ENCODE measurements at regions not wholly inside any gene's neighbourhood (a gene's known extent, or its start where the extent isn't known, plus 50 kb on each side); places are given as distances from the start of the nearest gene placed in this dataset.

DNA sequence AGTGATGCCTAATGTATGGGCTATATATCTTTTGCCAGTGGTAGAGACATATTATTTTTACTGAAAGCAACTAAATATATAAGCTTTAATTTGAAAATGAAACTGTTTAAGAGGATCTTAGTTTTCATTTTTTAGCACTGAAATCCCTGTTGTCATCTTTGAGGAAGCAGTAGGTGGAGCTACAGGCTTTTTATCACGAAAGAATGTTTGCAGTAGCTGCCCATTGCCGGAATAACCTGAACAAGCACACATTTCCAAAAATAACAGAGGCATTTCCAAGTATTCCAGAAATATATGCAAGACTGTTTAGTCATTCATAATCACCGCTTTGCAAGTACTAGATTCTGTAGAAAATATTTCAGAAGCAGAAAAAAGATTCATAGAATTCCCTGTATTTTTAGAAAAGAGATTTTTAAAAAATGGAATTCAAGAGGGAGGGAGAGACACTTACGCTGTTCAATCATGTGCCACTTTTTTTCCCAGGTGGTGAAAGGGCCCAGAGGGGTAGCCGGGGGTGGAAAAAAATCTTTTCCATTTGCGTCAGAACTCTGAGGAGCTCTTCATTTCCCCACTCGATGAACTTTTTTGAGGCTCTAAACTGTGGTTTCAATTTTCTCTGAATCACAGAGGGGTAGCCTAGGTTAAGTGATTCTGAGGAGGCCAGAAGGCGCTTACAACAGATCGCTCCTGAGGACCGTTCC is 142.5 kb upstream of the FERMT1 start:
- Histone ChIP-seq H3K27ac (ENCODE audit: low read depth, low read length) (no peak overlapping the region), H3K9me3 (ENCODE audit: control insufficient read depth, insufficient read depth, low read length) (no peaks in the 10 kb centered on the region), H3K36me3 (ENCODE audit: control insufficient read depth, insufficient read depth, low read length) (no peaks in the 10 kb centered on the region), H3K4me3 (ENCODE audit: low read depth, low read length) (no peak overlapping the region), H3K4me1 (ENCODE audit: control insufficient read depth, insufficient read depth, low read length) (no peaks in the 10 kb centered on the region), H3K27me3 (ENCODE audit: control insufficient read depth, insufficient read depth, low read length) (no peaks in the 10 kb centered on the region)
- WGBS (ENCODE audit: insufficient coverage) = 71% methylated on average over 2 of the region's 10 CpGs
- peak; percentile 15 to 85 (median 26) for DNase-seq (ENCODE audit: low read depth in 4 of 6, low spot score in 6 of 6)

DNA sequence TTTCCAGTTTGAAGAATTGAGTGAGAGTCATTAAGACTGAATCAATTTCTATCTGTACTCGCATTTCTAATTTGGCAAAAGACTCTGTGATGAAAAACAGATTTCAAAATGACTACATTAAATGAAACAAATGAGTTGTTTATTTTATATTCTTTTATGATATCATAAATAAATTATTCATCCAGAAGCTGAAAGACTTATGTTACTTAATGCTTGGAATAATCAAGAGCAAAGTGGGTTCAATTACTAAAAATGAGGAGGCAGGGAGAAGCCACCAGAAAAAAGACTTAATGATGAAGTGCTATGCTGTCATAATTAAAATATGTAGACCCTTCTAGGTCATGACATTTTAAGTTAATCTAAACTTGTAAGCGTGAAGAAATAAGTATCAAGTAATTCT is 130.6 kb upstream of the FERMT1 start:
- Histone ChIP-seq H3K36me3 (ENCODE audit: control insufficient read depth, insufficient read depth, low read length) (no peaks in the 10 kb centered on the region), H3K9me3 (ENCODE audit: control insufficient read depth, insufficient read depth, low read length) (no peaks in the 10 kb centered on the region), H3K4me1 (ENCODE audit: control insufficient read depth, insufficient read depth, low read length) (no peaks in the 10 kb centered on the region), H3K27ac (ENCODE audit: low read depth, low read length) (no peak overlapping the region), H3K4me3 (ENCODE audit: low read depth, low read length) (no peak overlapping the region), H3K27me3 (ENCODE audit: control insufficient read depth, insufficient read depth, low read length) (no peaks in the 10 kb centered on the region)
- peak in 1 of 6 donors; percentile 64 for DNase-seq (ENCODE audit: low read depth in 4 of 6, low spot score in 6 of 6)
- no CpG with 5 or more reads among the region's 2 CpGs for WGBS (ENCODE audit: insufficient coverage)

DNA sequence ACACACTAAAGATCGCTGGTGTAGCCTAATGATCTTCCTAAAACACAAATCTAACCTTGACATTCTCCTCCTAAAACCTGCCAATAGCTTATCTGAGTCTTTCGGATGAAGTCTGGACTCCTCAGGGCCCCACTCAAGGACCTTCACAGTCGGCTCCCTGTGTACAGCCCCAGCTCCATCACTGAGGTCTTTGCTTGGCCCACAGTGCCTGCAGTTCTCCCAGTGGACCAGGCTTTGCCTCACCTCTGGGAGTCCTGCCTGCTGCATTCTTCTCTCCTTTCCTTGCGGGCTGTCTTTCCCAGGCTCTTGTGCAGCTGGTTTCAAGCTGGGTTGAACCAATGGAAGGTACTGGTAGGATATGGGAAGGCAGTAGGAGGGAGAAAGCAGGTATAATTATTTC is 122.6 kb upstream of the FERMT1 start:
- DNase-seq (ENCODE audit: low read depth in 4 of 6, low spot score in 6 of 6) = no peak
- no peaks in the 10 kb centered on the region for H3K36me3 ChIP-seq (ENCODE audit: control insufficient read depth, insufficient read depth, low read length)
- H3K4me1 ChIP-seq (ENCODE audit: control insufficient read depth, insufficient read depth, low read length) = no peaks in the 10 kb centered on the region
- H3K27me3 ChIP-seq (ENCODE audit: control insufficient read depth, insufficient read depth, low read length) = no peaks in the 10 kb centered on the region
- H3K27ac ChIP-seq (ENCODE audit: low read depth, low read length) = no peak overlapping the region
- no peaks in the 10 kb centered on the region for H3K9me3 ChIP-seq (ENCODE audit: control insufficient read depth, insufficient read depth, low read length)
- 90% methylated on average over 3 of the region's 4 CpGs for WGBS (ENCODE audit: insufficient coverage)
- no peak overlapping the region for H3K4me3 ChIP-seq (ENCODE audit: low read depth, low read length)

DNA sequence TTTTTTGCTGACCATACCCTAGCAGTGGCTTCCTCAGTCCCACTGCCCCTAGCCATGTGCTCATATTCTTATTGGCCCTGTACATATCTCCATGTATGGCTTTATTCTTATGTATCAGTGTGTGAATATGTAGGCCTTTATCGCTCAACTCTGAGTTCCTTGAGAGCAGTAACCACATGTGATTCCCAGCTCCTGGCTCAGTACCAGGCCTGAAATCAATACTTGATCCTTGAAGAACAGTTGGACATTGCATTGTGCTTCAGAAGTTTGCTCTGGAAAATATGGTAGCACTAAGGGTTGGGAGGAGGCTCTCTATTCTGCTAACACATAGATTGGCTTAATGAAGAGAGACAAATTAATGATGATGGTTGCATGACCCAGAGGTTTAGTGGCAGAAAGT is 118.8 kb upstream of the FERMT1 start:
- Histone ChIP-seq H3K4me1 (ENCODE audit: control insufficient read depth, insufficient read depth, low read length) (no peaks in the 10 kb centered on the region), H3K27ac (ENCODE audit: low read depth, low read length) (no peak overlapping the region), H3K36me3 (ENCODE audit: control insufficient read depth, insufficient read depth, low read length) (no peaks in the 10 kb centered on the region), H3K9me3 (ENCODE audit: control insufficient read depth, insufficient read depth, low read length) (no peaks in the 10 kb centered on the region), H3K27me3 (ENCODE audit: control insufficient read depth, insufficient read depth, low read length) (no peaks in the 10 kb centered on the region), H3K4me3 (ENCODE audit: low read depth, low read length) (no peak overlapping the region)
- no CpG with 5 or more reads among the region's 1 CpG for WGBS (ENCODE audit: insufficient coverage)
- DNase-seq (ENCODE audit: low read depth in 4 of 6, low spot score in 6 of 6) = no peak

DNA sequence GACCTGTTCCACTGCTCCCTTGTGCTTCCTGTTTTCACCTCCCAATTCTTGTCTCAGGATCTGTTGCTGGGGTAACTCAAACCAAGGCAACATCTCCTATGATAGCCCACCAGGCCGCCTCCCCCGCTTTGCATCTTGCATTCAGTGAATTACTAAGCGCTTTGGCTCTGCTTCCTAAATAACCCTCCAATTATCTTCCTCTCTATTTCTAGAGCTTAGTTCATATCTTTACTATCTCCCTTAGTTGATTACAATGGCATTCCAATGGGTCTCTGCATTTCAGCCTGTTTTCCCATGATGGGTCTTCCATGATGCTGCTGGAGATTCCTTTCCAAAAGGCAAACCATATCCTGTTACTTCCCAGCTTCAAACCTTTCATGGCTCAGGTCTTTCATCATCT is 117.2 kb upstream of the FERMT1 start:
- 96% methylated on average over 3 of the region's 3 CpGs for WGBS (ENCODE audit: insufficient coverage)
- Histone ChIP-seq H3K9me3 (ENCODE audit: control insufficient read depth, insufficient read depth, low read length) (no peaks in the 10 kb centered on the region), H3K36me3 (ENCODE audit: control insufficient read depth, insufficient read depth, low read length) (no peaks in the 10 kb centered on the region), H3K27me3 (ENCODE audit: control insufficient read depth, insufficient read depth, low read length) (no peaks in the 10 kb centered on the region), H3K4me3 (ENCODE audit: low read depth, low read length) (no peak overlapping the region), H3K27ac (ENCODE audit: low read depth, low read length) (no peak overlapping the region), H3K4me1 (ENCODE audit: control insufficient read depth, insufficient read depth, low read length) (no peaks in the 10 kb centered on the region)
- no peak for DNase-seq (ENCODE audit: low read depth in 4 of 6, low spot score in 6 of 6)

DNA sequence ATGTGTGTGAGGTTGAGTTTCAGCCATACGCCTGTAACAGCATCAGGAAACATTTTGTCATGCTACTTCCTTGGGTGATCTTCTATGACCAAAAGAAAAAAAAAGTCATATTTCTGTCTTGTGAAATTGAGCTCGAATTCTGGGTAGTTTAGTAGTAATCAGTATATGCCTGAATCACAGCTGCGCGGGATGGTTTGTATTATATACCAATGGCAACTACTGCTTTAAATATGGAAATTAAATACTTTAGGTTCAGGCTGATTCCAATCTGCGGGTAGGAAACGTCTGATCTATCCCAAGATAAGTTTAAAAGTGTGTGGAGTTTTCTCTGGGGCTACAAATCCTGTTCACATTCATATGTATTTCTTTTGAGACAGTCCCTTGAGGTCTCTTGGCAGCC is 115.6 kb upstream of the FERMT1 start:
- Histone ChIP-seq H3K9me3 (ENCODE audit: control insufficient read depth, insufficient read depth, low read length) (no peaks in the 10 kb centered on the region), H3K36me3 (ENCODE audit: control insufficient read depth, insufficient read depth, low read length) (no peaks in the 10 kb centered on the region), H3K27me3 (ENCODE audit: control insufficient read depth, insufficient read depth, low read length) (no peaks in the 10 kb centered on the region), H3K27ac (ENCODE audit: low read depth, low read length) (no peak overlapping the region), H3K4me3 (ENCODE audit: low read depth, low read length) (no peak overlapping the region), H3K4me1 (ENCODE audit: control insufficient read depth, insufficient read depth, low read length) (no peaks in the 10 kb centered on the region)
- DNase-seq (ENCODE audit: low read depth in 4 of 6, low spot score in 6 of 6) = no peak
- WGBS (ENCODE audit: insufficient coverage) = no CpG with 5 or more reads among the region's 6 CpGs

DNA sequence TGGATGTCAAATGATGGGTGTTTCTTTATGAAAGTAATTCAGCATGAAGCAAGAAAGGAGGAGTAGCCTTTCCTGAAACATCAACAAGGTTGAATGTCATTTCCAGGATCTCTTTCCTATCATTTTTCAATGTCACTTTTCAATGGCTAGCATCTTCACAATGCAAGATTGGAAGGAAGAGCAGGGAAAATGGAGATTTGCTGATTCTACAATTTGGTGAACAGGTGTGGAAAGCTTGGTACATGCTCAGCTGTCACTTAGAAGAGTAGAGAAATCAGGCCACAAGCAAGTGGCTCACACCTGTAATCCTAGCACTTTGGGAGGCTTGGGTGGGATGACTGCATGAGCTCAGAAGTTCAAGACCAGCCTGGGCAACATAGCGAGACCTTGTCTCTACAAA is 112.7 kb upstream of the FERMT1 start:
- Histone ChIP-seq H3K9me3 (ENCODE audit: control insufficient read depth, insufficient read depth, low read length) (no peaks in the 10 kb centered on the region), H3K36me3 (ENCODE audit: control insufficient read depth, insufficient read depth, low read length) (no peaks in the 10 kb centered on the region), H3K4me3 (ENCODE audit: low read depth, low read length) (no peak overlapping the region), H3K27me3 (ENCODE audit: control insufficient read depth, insufficient read depth, low read length) (no peaks in the 10 kb centered on the region), H3K4me1 (ENCODE audit: control insufficient read depth, insufficient read depth, low read length) (no peaks in the 10 kb centered on the region), H3K27ac (ENCODE audit: low read depth, low read length) (no peak overlapping the region)
- no peak for DNase-seq (ENCODE audit: low read depth in 4 of 6, low spot score in 6 of 6)
- WGBS (ENCODE audit: insufficient coverage) = no CpG with 5 or more reads among the region's 1 CpG

DNA sequence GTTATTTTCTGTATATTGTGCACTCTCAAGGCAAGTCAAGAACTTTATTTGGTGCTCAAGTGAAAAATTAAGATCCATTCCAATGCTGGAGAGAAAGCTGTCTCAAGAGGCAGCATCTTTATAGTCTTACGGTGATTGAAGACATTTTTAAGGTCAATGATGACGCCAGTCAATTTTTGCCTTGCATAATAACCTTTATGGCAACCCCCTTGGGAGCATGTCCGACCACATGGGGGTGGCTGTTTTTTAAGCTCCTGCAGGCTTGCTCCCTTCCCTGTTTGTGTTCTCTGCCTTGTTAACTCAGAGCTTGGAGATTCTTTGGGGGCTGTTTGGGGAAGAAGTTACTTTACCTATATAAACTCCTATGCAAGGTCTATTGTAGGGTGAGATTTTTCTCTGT is 109.6 kb upstream of the FERMT1 start:
- Histone ChIP-seq H3K9me3 (ENCODE audit: control insufficient read depth, insufficient read depth, low read length) (no peaks in the 10 kb centered on the region), H3K4me1 (ENCODE audit: control insufficient read depth, insufficient read depth, low read length) (no peaks in the 10 kb centered on the region), H3K27me3 (ENCODE audit: control insufficient read depth, insufficient read depth, low read length) (no peaks in the 10 kb centered on the region), H3K27ac (ENCODE audit: low read depth, low read length) (no peak overlapping the region), H3K4me3 (ENCODE audit: low read depth, low read length) (no peak overlapping the region), H3K36me3 (ENCODE audit: control insufficient read depth, insufficient read depth, low read length) (no peaks in the 10 kb centered on the region)
- no peak for DNase-seq (ENCODE audit: low read depth in 4 of 6, low spot score in 6 of 6)
- 88% methylated on average over 2 of the region's 3 CpGs for WGBS (ENCODE audit: insufficient coverage)

DNA sequence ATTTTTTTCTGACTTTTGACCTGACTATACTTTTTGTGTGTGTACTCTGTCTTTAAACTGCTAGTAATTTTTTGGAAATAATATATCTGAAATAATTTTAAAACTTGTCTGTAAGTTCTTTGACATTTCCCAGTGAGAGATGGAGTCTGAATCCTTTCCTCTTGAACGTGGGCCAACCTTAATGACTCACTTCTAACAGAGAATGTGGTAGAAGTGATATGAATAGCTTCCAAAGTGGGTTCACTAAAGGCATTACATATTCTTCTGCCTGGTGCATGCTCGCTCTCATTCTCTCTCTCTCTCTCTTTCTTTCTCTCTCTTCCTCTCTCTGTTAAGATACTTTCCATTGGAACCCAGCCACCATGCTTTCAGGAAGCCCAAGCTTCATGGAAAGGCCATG is 108.7 kb upstream of the FERMT1 start:
- Histone ChIP-seq H3K9me3 (ENCODE audit: control insufficient read depth, insufficient read depth, low read length) (no peaks in the 10 kb centered on the region), H3K4me1 (ENCODE audit: control insufficient read depth, insufficient read depth, low read length) (no peaks in the 10 kb centered on the region), H3K27ac (ENCODE audit: low read depth, low read length) (no peak overlapping the region), H3K36me3 (ENCODE audit: control insufficient read depth, insufficient read depth, low read length) (no peaks in the 10 kb centered on the region), H3K27me3 (ENCODE audit: control insufficient read depth, insufficient read depth, low read length) (no peaks in the 10 kb centered on the region), H3K4me3 (ENCODE audit: low read depth, low read length) (no peak overlapping the region)
- no peak for DNase-seq (ENCODE audit: low read depth in 4 of 6, low spot score in 6 of 6)
- no CpG with 5 or more reads among the region's 2 CpGs for WGBS (ENCODE audit: insufficient coverage)

DNA sequence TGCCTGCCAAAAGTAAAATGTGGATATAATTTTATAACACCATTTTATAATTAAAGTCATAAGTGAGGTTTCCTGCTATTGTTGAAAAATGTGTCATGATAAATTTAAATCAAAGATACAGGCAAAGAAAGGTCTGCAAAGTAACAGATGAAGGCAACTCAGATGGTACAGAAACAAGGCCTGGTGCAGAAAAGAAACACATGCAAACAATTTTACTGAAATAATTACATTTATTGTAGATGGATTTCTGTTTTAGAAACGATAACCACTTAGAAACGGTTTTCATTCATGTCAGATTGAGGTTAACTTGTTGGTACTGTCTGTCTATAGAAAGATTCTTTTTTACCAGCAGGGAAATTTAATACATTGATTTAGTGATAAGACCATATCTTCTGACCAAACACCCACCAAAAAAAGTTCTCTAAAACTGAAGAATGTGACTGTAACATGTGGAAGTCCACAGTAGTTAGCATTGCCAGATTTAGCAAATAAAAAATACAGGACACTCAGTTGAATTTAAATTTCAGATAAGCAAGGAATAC is 105.5 kb upstream of the FERMT1 start:
- Histone ChIP-seq H3K4me3 (ENCODE audit: low read depth, low read length) (no peak overlapping the region), H3K36me3 (ENCODE audit: control insufficient read depth, insufficient read depth, low read length) (no peaks in the 10 kb centered on the region), H3K4me1 (ENCODE audit: control insufficient read depth, insufficient read depth, low read length) (no peaks in the 10 kb centered on the region), H3K9me3 (ENCODE audit: control insufficient read depth, insufficient read depth, low read length) (no peaks in the 10 kb centered on the region), H3K27ac (ENCODE audit: low read depth, low read length) (no peak overlapping the region), H3K27me3 (ENCODE audit: control insufficient read depth, insufficient read depth, low read length) (no peaks in the 10 kb centered on the region)
- no peak for DNase-seq (ENCODE audit: low read depth in 4 of 6, low spot score in 6 of 6)
- no CpG with 5 or more reads among the region's 2 CpGs for WGBS (ENCODE audit: insufficient coverage)

All from spinal cord (tissue), 9 donors.